NCI-H1092 (cell line): ENCODE measurements at regions not wholly inside any gene's neighbourhood (a gene's known extent, or its start where the extent isn't known, plus 50 kb on each side); places are given as distances from the start of the nearest gene placed in this dataset.
"Not testable (repeated sequence)": the region's sequence is repeated elsewhere in the genome, so short reads cannot be mapped to it uniquely, and the experiment has no call there.

ENCODE experiments used
- DNase-seq: peaks from one replicate; lab custom pipeline; 2025; lab: John Stamatoyannopoulos, UW

GRCh38 chr6:137399881-137400443, 94.2 kb downstream of the OLIG3 start:
- DNase-seq = no peak

GRCh38 chr6:137395316-137395715, 98.9 kb downstream of the OLIG3 start:
- DNase-seq = no peak

GRCh38 chr6:137391061-137391814, 103.0 kb downstream of the OLIG3 start:
- no peak for DNase-seq

- no peak for DNase-seq
Measured at GRCh38 chr6:137390334-137390733, 103.9 kb downstream of the OLIG3 start.

GRCh38 chr6:137389150-137389704, 105.0 kb downstream of the OLIG3 start:
- no peak for DNase-seq

- DNase-seq = no peak
Measured at GRCh38 chr6:137387096-137387764, 107.0 kb downstream of the OLIG3 start.

- DNase-seq = not testable (repeated sequence)
Measured at GRCh38 chr6:137383287-137383686, 110.9 kb downstream of the OLIG3 start.

GRCh38 chr6:137378090-137378369, 116.2 kb downstream of the OLIG3 start:
- no peak for DNase-seq

GRCh38 chr6:137373296-137373695, 120.9 kb downstream of the OLIG3 start:
- DNase-seq = no peak

GRCh38 chr6:137372532-137372931, 121.7 kb downstream of the OLIG3 start:
- no peak for DNase-seq

- no peak for DNase-seq
Measured at GRCh38 chr6:137371634-137372016, 122.6 kb downstream of the OLIG3 start.

- no peak for DNase-seq
Measured at GRCh38 chr6:137370871-137371633, 123.1 kb downstream of the OLIG3 start.

- DNase-seq = no peak
Measured at GRCh38 chr6:137369136-137369535, 125.1 kb downstream of the OLIG3 start.

GRCh38 chr6:137365707-137366437, 128.3 kb downstream of the OLIG3 start:
- no peak for DNase-seq

- DNase-seq = no peak
Measured at GRCh38 chr6:137363805-137364138, 130.4 kb downstream of the OLIG3 start.

GRCh38 chr6:137362878-137363804, 131.1 kb downstream of the OLIG3 start:
- DNase-seq = no peak

GRCh38 chr6:137361701-137362100, 132.5 kb downstream of the OLIG3 start:
- DNase-seq = no peak

GRCh38 chr6:137358273-137358672, 135.9 kb downstream of the OLIG3 start:
- no peak for DNase-seq

- DNase-seq = no peak
Measured at GRCh38 chr6:137357948-137358266, 136.3 kb downstream of the OLIG3 start.

- no peak for DNase-seq
Measured at GRCh38 chr6:137357263-137357947, 136.8 kb downstream of the OLIG3 start.
